ENCODE measurements at regions not wholly inside any gene's neighbourhood (a gene's known extent, or its start where the extent isn't known, plus 50 kb on each side); places are given as distances from the start of the nearest gene placed in this dataset.

- TF ChIP-seq CTCF (IDR thresholded peaks at IDR 0.05), result no peak
- TF ChIP-seq POLR2AphosphoS5 (IDR thresholded peaks at IDR 0.05), result no peak
- no peak for TF ChIP-seq POLR2A (IDR thresholded peaks at IDR 0.05)
- no peak for TF ChIP-seq EP300 (IDR thresholded peaks at IDR 0.05)
These were observed 148.6 kb downstream of the B3GNT2 start for GRCh38 chr2:62344472-62344871.

Data from stomach (tissue), 4 donors.